A673 (cell line): ENCODE measurements at regions not wholly inside any gene's neighbourhood (a gene's known extent, or its start where the extent isn't known, plus 50 kb on each side); places are given as distances from the start of the nearest gene placed in this dataset.

Experiments used
- BruUV-seq: library from RNA; stranded (reverse); fragments of 400-500 nt; replicated peaks from 2 replicates; lab custom pipeline; 2021; lab: Mats Ljungman, UMichigan
- CTCF ChIA-PET: fragments of 300-600 bp; sonication (Branson Sonifier 250); formaldehyde crosslinking; loops from one replicate; lab custom pipeline; 2022; ENCODE audit warnings: antibody characterized with exemption; lab: Charles Lee
- POLR2A ChIA-PET: fragments of 300-600 bp; sonication (Branson Sonifier 250); formaldehyde crosslinking; loops from one replicate; lab custom pipeline; 2022; ENCODE audit warnings: antibody characterized with exemption; ENCODE audit not compliant: low non-redundant PET; lab: Charles Lee
- DNase-seq: peaks from one replicate; pipeline ENCODE4 v3.0.0-alpha.2; 2015; ENCODE audit warnings: low spot score
- H3K27ac ChIP-seq: fragments of 200-600 bp; sonication (generic); 2 replicates; pipeline ENCODE4 v1.5.1; 2016; ENCODE audit warnings: mixed run types, low read depth, mild to moderate bottlenecking, mixed read lengths, antibody characterized with exemption, low read length; ENCODE audit not compliant: poor library complexity, severe bottlenecking
- H3K27me3 ChIP-seq: fragments of 200-600 bp; sonication (generic); replicated peaks from 2 replicates; pipeline ENCODE4 v1.6.1; 2017; ENCODE audit warnings: mixed run types, low read depth, mild to moderate bottlenecking, mixed read lengths, antibody characterized with exemption, low read length; ENCODE audit not compliant: insufficient read depth, poor library complexity
- H3K36me3 ChIP-seq: fragments of 200-600 bp; sonication (generic); 2 replicates; pipeline ENCODE4 v1.6.1; 2016; ENCODE audit warnings: mixed run types, mild to moderate bottlenecking, mixed read lengths, antibody characterized with exemption, low read length; ENCODE audit not compliant: insufficient read depth, poor library complexity, severe bottlenecking
- H3K4me1 ChIP-seq: fragments of 200-600 bp; sonication (generic); 2 replicates; pipeline ENCODE4 v1.6.1; 2017; ENCODE audit warnings: mixed run types, mild to moderate bottlenecking, mixed read lengths, antibody characterized with exemption, low read length; ENCODE audit not compliant: insufficient read depth, poor library complexity, severe bottlenecking
- H3K4me3 ChIP-seq: fragments of 200-600 bp; sonication (generic); 2 replicates; pipeline ENCODE4 v1.5.1; 2016; ENCODE audit warnings: low read depth, mixed run types, mild to moderate bottlenecking, mixed read lengths, low read length; ENCODE audit not compliant: poor library complexity, severe bottlenecking
- H3K9me3 ChIP-seq: fragments of 200-600 bp; sonication (generic); 2 replicates; pipeline ENCODE4 v1.6.1; 2016; ENCODE audit warnings: mixed run types, low read depth, mild to moderate bottlenecking, mixed read lengths, antibody characterized with exemption, low read length; ENCODE audit not compliant: poor library complexity, severe bottlenecking
- EZH2 ChIP-seq: fragments of 200-600 bp; sonication (generic); IDR thresholded peaks from 2 replicates; pipeline ENCODE4 v1.6.1; 2017; ENCODE audit warnings: borderline replicate concordance, low read depth, mild to moderate bottlenecking, mixed read lengths, antibody characterized with exemption, low read length; ENCODE audit not compliant: poor library complexity, severe bottlenecking
- intact Hi-C: fragments of 100-400 bp; cut with micrococcal nuclease; formaldehyde crosslinking; loops from one replicate; pipeline ENCODE4 v1.10.0; 2022; ENCODE audit not compliant: unreplicated experiment
- TF ChIP-seq, protein P1 (sequence below): fragments of 300-800, 200-600 bp; sonication (generic); conservative IDR thresholded peaks from 2 replicates; pipeline ENCODE4 v1.5.1; 2017; ENCODE audit warnings: low read depth, mild to moderate bottlenecking, antibody characterized with exemption, low read length, moderate library complexity, mixed read lengths

DNA sequence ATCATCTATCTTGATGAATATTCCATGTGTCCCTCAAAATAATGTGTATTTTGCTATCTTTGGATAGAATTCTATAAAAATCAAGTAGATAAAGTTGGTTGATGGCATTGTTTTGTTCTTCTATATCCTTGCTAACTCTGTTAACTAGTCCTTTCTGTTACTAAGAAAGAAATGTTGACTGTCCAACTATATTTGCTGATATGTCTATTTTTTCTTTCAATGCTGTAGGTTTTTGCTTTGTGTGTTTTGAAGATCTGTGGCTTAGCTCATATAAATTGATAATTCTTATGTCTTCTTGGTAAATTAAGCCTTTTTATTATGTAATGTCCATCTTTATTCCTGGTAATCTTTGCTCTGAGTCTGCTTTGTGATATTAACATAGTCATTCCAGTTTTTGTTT, 70.9 kb downstream of the SUCNR1 start:
- POLR2A ChIA-PET, result no interaction called here
- intact Hi-C loops, result no loop called here
- no TSS peak for BruUV-seq
- no peak for DNase-seq
- no peaks in the 10 kb centered on the region for H3K36me3 ChIP-seq
- no peaks in the 10 kb centered on the region for H3K4me1 ChIP-seq
- H3K27me3 ChIP-seq, result no peaks in the 10 kb centered on the region
- H3K27ac ChIP-seq, result no peak overlapping the region
- H3K4me3 ChIP-seq, result no peak overlapping the region
- CTCF ChIA-PET, result no interaction called here
- H3K9me3 ChIP-seq, result no peaks in the 10 kb centered on the region
- no peak for TF ChIP-seq EZH2
- TF ChIP-seq, protein P1, sequence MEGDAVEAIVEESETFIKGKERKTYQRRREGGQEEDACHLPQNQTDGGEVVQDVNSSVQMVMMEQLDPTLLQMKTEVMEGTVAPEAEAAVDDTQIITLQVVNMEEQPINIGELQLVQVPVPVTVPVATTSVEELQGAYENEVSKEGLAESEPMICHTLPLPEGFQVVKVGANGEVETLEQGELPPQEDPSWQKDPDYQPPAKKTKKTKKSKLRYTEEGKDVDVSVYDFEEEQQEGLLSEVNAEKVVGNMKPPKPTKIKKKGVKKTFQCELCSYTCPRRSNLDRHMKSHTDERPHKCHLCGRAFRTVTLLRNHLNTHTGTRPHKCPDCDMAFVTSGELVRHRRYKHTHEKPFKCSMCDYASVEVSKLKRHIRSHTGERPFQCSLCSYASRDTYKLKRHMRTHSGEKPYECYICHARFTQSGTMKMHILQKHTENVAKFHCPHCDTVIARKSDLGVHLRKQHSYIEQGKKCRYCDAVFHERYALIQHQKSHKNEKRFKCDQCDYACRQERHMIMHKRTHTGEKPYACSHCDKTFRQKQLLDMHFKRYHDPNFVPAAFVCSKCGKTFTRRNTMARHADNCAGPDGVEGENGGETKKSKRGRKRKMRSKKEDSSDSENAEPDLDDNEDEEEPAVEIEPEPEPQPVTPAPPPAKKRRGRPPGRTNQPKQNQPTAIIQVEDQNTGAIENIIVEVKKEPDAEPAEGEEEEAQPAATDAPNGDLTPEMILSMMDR, result no peak

DNA sequence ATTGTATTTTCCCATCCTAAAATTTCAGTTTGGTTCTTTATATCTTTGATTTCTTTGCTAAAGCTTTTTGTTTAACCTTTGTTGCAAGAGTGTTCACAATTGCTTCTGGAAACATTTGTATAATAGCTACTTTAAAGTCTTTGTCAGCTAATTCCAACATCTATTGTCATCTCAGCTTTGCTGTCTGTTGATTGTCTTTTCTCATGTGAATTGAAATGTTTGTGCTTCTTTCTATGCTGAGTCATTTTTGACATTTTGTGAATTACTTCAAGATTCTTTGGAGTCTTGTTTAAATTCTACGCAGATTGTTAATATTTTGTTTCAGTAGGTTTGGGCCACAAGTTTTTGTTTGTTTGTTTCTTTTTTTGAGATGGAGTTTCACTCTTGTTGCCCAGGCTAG, 73.2 kb downstream of the SUCNR1 start:
- CTCF ChIA-PET, result no interaction called here
- Histone ChIP-seq H3K4me1 (no peaks in the 10 kb centered on the region), H3K36me3 (no peaks in the 10 kb centered on the region), H3K27me3 (no peaks in the 10 kb centered on the region), H3K27ac (no peak overlapping the region), H3K4me3 (no peak overlapping the region), H3K9me3 (no peaks in the 10 kb centered on the region)
- intact Hi-C loops, result no loop called here
- POLR2A ChIA-PET, result no interaction called here
- BruUV-seq, result no TSS peak
- no peak for DNase-seq
- no peak for TF ChIP-seq EZH2
- TF ChIP-seq, protein P1, result no peak

DNA sequence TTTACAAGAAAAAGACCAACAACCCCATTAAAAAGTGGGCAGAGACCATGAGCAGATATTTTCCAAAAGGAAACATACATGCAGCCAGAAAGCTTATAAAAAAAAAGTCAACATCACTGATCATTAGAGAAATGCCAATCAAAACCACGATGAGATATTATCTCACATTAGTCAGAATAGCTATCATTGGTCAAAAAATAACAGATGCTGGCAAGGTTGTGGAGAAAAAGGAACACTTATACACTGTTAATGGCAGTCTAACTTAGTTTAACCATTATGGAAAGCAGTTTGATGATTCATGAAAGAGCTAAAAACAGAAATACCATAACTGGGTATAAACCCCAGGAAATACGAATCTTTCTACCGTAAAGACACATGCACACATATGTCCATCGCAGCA, 76.3 kb downstream of the SUCNR1 start:
- Histone ChIP-seq H3K27ac (no peak overlapping the region), H3K4me3 (no peak overlapping the region), H3K36me3 (no peaks in the 10 kb centered on the region), H3K4me1 (no peaks in the 10 kb centered on the region), H3K9me3 (no peaks in the 10 kb centered on the region), H3K27me3 (no peaks in the 10 kb centered on the region)
- POLR2A ChIA-PET, result no interaction called here
- TF ChIP-seq, protein P1, result no peak
- TF ChIP-seq EZH2, result no peak
- intact Hi-C loops, result no loop called here
- CTCF ChIA-PET, result no interaction called here
- no peak for DNase-seq
- no TSS peak for BruUV-seq
